ENCODE measurements at regions not wholly inside any gene's neighbourhood (a gene's known extent, or its start where the extent isn't known, plus 50 kb on each side); places are given as distances from the start of the nearest gene placed in this dataset.

GRCh38 chr10:128274938-128275337 lies 148.7 kb upstream of the MKI67 start:
- no peak overlapping the region for H3K4me3 ChIP-seq (ENCODE audit: low read depth in 1 of 3, low read length in 3 of 3)
- no peaks in the 10 kb centered on the region for H3K4me1 ChIP-seq (ENCODE audit: control insufficient read depth in 4 of 4, insufficient read depth in 4 of 4, low read length in 3 of 4)
- 48% methylated on average over 10 of the region's 10 CpGs for WGBS
- H3K27me3 ChIP-seq (ENCODE audit: control insufficient read depth in 4 of 4, insufficient read depth in 4 of 4, low read length in 3 of 4) = peaks cover 0 to 21% (median 3%) of the 10 kb centered on the region in 4 donors
- H3K36me3 ChIP-seq (ENCODE audit: control insufficient read depth in 4 of 4, insufficient read depth in 3 of 4, low read depth in 1 of 4, low read length in 3 of 4) = no peaks in the 10 kb centered on the region
- TF ChIP-seq NR2F2 (IDR thresholded peaks at IDR 0.05) (no peak), HNF4A (conservative IDR thresholded peaks at IDR 0.05) (no peak)
- TF ChIP-seq, protein P1, sequence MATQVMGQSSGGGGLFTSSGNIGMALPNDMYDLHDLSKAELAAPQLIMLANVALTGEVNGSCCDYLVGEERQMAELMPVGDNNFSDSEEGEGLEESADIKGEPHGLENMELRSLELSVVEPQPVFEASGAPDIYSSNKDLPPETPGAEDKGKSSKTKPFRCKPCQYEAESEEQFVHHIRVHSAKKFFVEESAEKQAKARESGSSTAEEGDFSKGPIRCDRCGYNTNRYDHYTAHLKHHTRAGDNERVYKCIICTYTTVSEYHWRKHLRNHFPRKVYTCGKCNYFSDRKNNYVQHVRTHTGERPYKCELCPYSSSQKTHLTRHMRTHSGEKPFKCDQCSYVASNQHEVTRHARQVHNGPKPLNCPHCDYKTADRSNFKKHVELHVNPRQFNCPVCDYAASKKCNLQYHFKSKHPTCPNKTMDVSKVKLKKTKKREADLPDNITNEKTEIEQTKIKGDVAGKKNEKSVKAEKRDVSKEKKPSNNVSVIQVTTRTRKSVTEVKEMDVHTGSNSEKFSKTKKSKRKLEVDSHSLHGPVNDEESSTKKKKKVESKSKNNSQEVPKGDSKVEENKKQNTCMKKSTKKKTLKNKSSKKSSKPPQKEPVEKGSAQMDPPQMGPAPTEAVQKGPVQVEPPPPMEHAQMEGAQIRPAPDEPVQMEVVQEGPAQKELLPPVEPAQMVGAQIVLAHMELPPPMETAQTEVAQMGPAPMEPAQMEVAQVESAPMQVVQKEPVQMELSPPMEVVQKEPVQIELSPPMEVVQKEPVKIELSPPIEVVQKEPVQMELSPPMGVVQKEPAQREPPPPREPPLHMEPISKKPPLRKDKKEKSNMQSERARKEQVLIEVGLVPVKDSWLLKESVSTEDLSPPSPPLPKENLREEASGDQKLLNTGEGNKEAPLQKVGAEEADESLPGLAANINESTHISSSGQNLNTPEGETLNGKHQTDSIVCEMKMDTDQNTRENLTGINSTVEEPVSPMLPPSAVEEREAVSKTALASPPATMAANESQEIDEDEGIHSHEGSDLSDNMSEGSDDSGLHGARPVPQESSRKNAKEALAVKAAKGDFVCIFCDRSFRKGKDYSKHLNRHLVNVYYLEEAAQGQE (IDR thresholded peaks at IDR 0.05) = no peak
- no peak overlapping the region for H3K27ac ChIP-seq (ENCODE audit: low read depth in 1 of 2, low read length in 2 of 2)
- DNase-seq (ENCODE audit: low spot score) = no peak
- H3K9ac ChIP-seq (ENCODE audit: low read depth in 1 of 2, low read length in 2 of 2) = no peak overlapping the region
- H3K9me3 ChIP-seq (ENCODE audit: control insufficient read depth in 4 of 4, low read length in 3 of 4) = no peaks in the 10 kb centered on the region

GRCh38 chr10:128275388-128276177 lies 149.4 kb upstream of the MKI67 start:
- no peak for TF ChIP-seq GABPA (IDR thresholded peaks at IDR 0.05 in 1 of 2, conservative IDR thresholded peaks at IDR 0.05 in 1 of 2)
- TF ChIP-seq, protein P1 (IDR thresholded peaks at IDR 0.05) = no peak
- no peak for TF ChIP-seq NR2F2 (IDR thresholded peaks at IDR 0.05)
- TF ChIP-seq TAF1 (conservative IDR thresholded peaks at IDR 0.05) = no peak
- no peak for TF ChIP-seq FOXA1 (IDR thresholded peaks at IDR 0.05)
- TF ChIP-seq, protein P2, sequence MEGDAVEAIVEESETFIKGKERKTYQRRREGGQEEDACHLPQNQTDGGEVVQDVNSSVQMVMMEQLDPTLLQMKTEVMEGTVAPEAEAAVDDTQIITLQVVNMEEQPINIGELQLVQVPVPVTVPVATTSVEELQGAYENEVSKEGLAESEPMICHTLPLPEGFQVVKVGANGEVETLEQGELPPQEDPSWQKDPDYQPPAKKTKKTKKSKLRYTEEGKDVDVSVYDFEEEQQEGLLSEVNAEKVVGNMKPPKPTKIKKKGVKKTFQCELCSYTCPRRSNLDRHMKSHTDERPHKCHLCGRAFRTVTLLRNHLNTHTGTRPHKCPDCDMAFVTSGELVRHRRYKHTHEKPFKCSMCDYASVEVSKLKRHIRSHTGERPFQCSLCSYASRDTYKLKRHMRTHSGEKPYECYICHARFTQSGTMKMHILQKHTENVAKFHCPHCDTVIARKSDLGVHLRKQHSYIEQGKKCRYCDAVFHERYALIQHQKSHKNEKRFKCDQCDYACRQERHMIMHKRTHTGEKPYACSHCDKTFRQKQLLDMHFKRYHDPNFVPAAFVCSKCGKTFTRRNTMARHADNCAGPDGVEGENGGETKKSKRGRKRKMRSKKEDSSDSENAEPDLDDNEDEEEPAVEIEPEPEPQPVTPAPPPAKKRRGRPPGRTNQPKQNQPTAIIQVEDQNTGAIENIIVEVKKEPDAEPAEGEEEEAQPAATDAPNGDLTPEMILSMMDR (IDR thresholded peaks at IDR 0.05; ENCODE audit: low read depth, low read length, missing input control) = no peak
- TF ChIP-seq HNF4G (IDR thresholded peaks at IDR 0.05) = no peak
- TF ChIP-seq, protein P3, sequence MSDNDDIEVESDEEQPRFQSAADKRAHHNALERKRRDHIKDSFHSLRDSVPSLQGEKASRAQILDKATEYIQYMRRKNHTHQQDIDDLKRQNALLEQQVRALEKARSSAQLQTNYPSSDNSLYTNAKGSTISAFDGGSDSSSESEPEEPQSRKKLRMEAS (IDR thresholded peaks at IDR 0.05) = no peak
- TF ChIP-seq YY1 (IDR thresholded peaks at IDR 0.05) = no peak
- TF ChIP-seq, protein P4, sequence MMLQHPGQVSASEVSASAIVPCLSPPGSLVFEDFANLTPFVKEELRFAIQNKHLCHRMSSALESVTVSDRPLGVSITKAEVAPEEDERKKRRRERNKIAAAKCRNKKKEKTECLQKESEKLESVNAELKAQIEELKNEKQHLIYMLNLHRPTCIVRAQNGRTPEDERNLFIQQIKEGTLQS (IDR thresholded peaks at IDR 0.05) = no peak
- no peak for TF ChIP-seq RXRA (IDR thresholded peaks at IDR 0.05)
- no peak for TF ChIP-seq JUND (IDR thresholded peaks at IDR 0.05)
- TF ChIP-seq, protein P5, sequence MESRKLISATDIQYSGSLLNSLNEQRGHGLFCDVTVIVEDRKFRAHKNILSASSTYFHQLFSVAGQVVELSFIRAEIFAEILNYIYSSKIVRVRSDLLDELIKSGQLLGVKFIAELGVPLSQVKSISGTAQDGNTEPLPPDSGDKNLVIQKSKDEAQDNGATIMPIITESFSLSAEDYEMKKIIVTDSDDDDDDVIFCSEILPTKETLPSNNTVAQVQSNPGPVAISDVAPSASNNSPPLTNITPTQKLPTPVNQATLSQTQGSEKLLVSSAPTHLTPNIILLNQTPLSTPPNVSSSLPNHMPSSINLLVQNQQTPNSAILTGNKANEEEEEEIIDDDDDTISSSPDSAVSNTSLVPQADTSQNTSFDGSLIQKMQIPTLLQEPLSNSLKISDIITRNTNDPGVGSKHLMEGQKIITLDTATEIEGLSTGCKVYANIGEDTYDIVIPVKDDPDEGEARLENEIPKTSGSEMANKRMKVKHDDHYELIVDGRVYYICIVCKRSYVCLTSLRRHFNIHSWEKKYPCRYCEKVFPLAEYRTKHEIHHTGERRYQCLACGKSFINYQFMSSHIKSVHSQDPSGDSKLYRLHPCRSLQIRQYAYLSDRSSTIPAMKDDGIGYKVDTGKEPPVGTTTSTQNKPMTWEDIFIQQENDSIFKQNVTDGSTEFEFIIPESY (IDR thresholded peaks at IDR 0.05) = no peak
- no peak for TF ChIP-seq RAD21 (IDR thresholded peaks at IDR 0.05)
- TF ChIP-seq FOXA2 (IDR thresholded peaks at IDR 0.05) = no peak
- TF ChIP-seq SP1 (IDR thresholded peaks at IDR 0.05) = no peak
- no peak for TF ChIP-seq HNF4A (conservative IDR thresholded peaks at IDR 0.05)
- no peak for TF ChIP-seq EGR1 (IDR thresholded peaks at IDR 0.05; ENCODE audit: low read depth in 2 of 2)
- DNase-seq (ENCODE audit: low spot score) = no peak
- no peaks in the 10 kb centered on the region for H3K4me1 ChIP-seq (ENCODE audit: control insufficient read depth in 4 of 4, insufficient read depth in 4 of 4, low read length in 3 of 4)
- no peak overlapping the region for H3K4me3 ChIP-seq (ENCODE audit: low read depth in 1 of 3, low read length in 3 of 3)
- H3K9me3 ChIP-seq (ENCODE audit: control insufficient read depth in 4 of 4, low read length in 3 of 4) = no peaks in the 10 kb centered on the region
- 66% methylated on average over 19 of the region's 19 CpGs for WGBS
- no peak overlapping the region for H3K27ac ChIP-seq (ENCODE audit: low read depth in 1 of 2, low read length in 2 of 2)
- no peaks in the 10 kb centered on the region for H3K36me3 ChIP-seq (ENCODE audit: control insufficient read depth in 4 of 4, insufficient read depth in 3 of 4, low read depth in 1 of 4, low read length in 3 of 4)
- H3K9ac ChIP-seq (ENCODE audit: low read depth in 1 of 2, low read length in 2 of 2) = no peak overlapping the region
- H3K27me3 ChIP-seq (ENCODE audit: control insufficient read depth in 4 of 4, insufficient read depth in 4 of 4, low read length in 3 of 4) = peaks cover 0 to 24% (median 3%) of the 10 kb centered on the region in 4 donors

Data from liver (tissue), 8 donors.